ENCODE measurements at regions not wholly inside any gene's neighbourhood (a gene's known extent, or its start where the extent isn't known, plus 50 kb on each side); places are given as distances from the start of the nearest gene placed in this dataset.

- no peak for DNase-seq
Measured at GRCh38 chr4:24720979-24721378, 74.4 kb upstream of the SOD3 start.

DNA sequence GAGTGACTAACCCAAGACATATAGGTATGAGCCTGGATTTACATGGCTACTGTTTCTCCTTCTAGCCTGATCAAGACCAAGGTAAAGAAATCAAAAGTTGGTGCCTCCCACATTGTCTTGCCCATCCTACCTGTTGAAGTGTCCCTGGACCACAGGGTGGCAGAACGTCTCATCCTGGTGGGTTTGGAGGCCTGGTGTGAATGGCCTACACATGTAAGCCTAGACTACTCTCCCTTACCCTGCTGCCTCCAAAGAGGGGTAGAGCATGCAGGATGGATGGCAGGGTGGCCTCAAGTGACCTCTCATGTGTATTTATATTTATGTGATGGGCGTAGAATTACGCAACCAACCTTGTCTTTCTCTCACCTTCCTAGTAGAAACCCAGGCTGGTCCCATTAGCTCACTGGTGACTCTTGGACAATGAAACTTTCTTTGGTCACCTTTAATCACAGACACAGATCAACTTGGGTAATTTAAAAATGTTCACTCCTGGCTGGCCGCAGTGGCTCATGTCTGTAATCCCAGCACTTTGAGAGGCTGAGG is 73.3 kb upstream of the SOD3 start:
- DNase-seq, result no peak

DNA sequence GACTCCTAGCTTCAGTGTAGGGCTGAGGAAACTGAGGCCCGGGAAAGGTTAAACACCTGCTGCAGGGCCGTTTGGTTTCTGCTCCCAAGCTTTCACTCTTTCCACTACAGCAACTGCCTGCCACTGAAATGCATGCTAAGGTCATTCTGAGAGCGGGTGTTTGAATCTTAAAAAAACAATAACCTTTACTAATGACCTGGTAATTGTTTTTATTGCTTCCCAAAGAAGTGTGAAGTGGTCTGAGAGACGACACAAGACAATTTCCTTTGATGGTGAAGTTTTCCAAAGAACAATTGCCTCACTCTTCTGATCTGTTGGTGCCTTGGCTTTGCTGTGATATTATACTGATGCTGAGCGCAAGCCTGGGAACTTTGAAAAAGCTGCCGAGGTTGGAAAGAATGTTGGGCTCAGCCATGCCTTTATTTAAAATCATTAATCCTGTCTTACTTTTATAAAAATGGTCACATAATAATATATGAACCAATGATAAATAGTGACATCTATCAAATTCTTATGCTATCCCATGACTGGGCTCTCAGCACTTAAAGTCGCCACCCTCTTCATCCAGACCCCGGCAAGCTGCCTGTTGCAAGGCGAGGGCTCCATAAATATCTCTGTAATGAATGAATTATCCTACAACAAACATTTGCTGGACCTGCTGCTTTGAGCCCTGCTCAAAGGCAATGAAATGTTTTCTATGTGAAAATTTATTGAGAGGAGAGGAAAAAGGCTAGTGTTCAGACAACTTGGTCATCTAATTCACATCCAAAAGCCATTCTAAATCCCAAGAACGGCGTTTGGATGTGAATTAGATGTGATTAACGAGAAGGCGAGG is 67.8 kb upstream of the SOD3 start:
- no peak for DNase-seq

DNA sequence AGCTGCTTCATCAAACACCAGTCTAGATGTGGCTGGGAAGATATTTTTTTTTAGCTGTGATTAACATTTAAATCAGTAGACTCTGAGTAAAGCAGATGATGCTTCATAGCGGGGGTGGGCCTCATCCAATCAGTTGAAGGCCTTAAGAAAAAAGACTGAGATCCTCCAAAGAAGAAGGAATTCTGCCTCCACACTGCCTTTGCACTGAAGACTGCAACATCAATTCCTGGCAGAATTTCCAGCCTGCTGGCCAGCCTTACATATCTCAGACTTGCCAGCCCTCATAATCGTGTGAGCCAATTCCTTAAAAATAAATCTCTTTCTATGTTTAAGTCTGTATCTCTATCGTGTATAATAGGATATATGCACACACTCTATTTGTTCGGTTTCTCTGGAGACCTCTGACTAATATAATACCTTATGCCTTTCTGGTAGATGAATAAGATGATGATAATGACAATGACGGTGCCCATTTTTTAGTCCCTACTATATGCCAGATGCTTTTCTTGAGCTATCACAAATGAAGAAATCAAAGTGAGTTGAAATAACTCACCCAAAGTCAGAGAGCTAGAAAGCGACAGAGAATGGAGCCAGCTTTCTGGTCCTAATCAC is 66.1 kb upstream of the SOD3 start:
- DNase-seq, result no peak

- DNase-seq, result no peak
Measured at GRCh38 chr4:24730256-24731001, 64.9 kb upstream of the SOD3 start.

DNA sequence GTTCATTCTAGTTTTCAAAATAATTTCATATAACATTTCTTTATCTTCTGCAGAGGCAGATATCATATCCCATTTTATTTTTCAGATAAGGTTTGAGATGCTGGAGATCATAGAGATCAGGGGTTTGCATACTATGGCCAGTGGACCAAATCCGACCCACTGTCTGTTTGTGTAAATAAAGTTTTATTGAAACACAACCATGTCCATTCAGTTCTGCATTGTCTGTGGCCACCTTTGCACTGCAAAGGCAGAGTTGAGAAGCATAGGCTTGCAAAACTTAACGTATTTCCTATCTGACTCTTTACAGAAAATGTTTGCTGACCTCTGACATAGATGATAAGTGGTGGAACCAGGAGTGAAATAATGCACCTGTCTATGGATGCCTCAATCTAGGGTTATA is 63.9 kb upstream of the SOD3 start:
- no peak for DNase-seq

GRCh38 chr4:24734511-24734910 is 60.9 kb upstream of the SOD3 start:
- no peak for DNase-seq

DNA sequence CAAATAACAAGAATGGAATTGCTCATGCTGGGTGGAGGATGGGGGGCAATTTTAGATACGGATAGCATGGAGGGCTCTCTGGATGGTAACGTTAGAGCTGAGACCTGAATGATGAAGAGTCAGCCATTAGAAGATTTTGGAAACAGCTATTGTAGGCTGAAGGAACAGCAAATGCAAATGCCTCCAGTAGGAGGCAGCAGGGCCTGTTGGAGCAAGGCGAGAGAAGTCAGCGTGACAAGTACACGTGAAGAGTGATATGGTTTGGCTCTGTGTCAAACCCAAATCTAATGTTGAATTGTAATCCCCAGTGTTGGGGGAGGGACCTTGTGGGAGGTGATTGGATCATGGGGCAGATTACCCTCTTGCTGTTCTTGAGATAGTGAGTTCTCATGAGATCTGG is 59.3 kb upstream of the SOD3 start:
- no peak for DNase-seq

DNA sequence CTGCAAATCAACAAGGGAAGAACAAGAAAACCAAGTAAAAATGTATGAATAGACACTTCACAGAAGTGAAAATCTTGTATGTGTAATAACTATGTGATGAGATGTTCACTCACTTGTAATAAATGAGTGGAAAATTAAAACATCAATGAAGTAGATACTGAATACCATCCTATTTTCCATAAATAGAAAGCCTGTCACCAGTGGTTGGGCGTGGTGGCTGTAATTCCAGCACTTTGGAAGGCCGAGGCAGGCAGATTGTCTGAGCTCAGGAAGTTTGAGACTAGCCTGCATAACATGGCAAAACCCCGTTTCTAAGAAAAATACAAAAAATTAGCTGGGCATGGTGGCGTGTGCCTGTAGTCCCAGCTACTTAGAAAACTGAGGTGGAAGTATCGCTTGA is 53.5 kb upstream of the SOD3 start:
- DNase-seq, result no peak

DNA sequence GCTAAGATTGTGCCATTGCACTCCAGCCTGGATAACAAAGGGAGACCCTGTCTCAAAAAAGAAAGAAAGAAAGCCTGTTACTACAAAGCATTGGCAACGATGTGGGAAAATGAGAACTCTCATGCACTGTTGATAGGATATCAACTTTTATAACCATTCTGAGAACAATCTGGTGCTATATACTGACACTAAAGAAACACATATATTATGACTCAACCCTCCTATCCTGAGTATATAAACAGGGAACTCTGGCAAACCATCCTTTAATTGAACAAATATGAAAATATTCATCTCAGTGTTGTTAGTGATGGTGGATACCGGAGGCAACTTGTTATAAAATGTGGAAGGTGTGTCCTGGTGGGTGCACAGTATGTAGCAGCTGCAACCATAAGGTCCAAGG is 53.0 kb upstream of the SOD3 start:
- no peak for DNase-seq

DNA sequence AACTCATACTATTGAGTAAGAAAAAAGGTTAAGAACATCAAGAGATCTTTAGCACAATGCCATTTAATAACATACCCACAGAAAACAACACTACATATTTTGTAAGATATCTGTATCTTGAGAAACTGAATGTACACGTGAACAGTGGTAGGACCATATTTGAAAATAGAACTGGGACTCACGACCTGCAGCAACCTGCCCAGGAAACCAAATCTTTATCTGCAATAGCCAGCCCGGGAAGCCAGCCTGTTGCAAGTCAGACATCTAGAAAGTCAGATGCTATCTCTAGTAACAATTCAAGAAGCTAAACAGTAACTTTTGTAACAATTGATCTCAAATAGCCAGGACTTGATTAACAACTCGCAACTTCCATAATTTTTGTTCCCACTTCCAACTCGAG is 52.6 kb upstream of the SOD3 start:
- DNase-seq, result no peak

- DNase-seq, result no peak
Measured at GRCh38 chr4:24743206-24743605, 52.2 kb upstream of the SOD3 start.

DNA sequence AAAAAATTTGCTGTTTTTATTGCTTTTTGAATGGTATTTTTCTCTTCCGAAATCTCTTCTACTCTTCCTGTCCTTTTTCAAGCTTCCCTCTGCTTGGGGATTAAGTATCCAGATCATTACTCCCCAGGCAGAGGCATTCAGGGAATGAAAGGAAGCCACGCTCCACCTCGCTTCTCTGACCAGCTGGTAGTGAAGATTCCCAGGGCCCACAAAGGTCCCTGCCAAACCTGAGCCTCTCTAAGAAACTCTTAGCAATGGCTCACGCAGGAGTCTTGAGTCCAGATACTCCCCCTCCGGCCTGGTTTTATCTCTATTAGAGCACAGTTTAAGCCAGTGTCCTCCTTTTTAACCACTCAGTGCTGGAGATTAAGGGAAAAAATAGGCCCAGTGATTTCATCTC is 51.4 kb upstream of the SOD3 start:
- no peak for DNase-seq

- DNase-seq, result no peak
Measured at GRCh38 chr4:24745172-24745895, 50.0 kb upstream of the SOD3 start.
